HG03060 (cell line): ENCODE measurements at regions not wholly inside any gene's neighbourhood (a gene's known extent, or its start where the extent isn't known, plus 50 kb on each side); places are given as distances from the start of the nearest gene placed in this dataset.
"Not testable (repeated sequence)": the region's sequence is repeated elsewhere in the genome, so short reads cannot be mapped to it uniquely, and the experiment has no call there.

Source experiments
- ATAC-seq: cut with Tn5 transposase; IDR thresholded peaks from one replicate; pipeline ENCODE4 v1.9.1; 2021; ENCODE audit warnings: low read depth, moderate number of reproducible peaks; ENCODE audit not compliant: unreplicated experiment

- ATAC-seq = not testable (repeated sequence)
Observed at GRCh38 chr14:105705862-105706700, 179.7 kb downstream of the TMEM121 start.

- ATAC-seq = not testable (repeated sequence)
Observed at GRCh38 chr14:105706701-105707019, 180.3 kb downstream of the TMEM121 start.

- not testable (repeated sequence) for ATAC-seq
Observed at GRCh38 chr14:105707099-105707498, 180.7 kb downstream of the TMEM121 start.

- ATAC-seq = not testable (repeated sequence)
Observed at GRCh38 chr14:105707723-105708151, 181.4 kb downstream of the TMEM121 start.

- ATAC-seq = not testable (repeated sequence)
Observed at GRCh38 chr14:105708251-105709134, 182.1 kb downstream of the TMEM121 start.

- ATAC-seq = no peak
Observed at GRCh38 chr14:105709281-105710118, 183.1 kb downstream of the TMEM121 start.

GRCh38 chr14:105710119-105711043 lies 184.0 kb downstream of the TMEM121 start:
- ATAC-seq = no peak

- no peak for ATAC-seq
Observed at GRCh38 chr14:105711044-105711620, 184.7 kb downstream of the TMEM121 start.

- ATAC-seq = no peak
Observed at GRCh38 chr14:105711841-105712460, 185.6 kb downstream of the TMEM121 start.

GRCh38 chr14:105712670-105713069 lies 186.3 kb downstream of the TMEM121 start:
- not testable (repeated sequence) for ATAC-seq

- not testable (repeated sequence) for ATAC-seq
Observed at GRCh38 chr14:105713160-105713559, 186.8 kb downstream of the TMEM121 start.

- not testable (repeated sequence) for ATAC-seq
Observed at GRCh38 chr14:105713836-105714235, 187.5 kb downstream of the TMEM121 start.

GRCh38 chr14:105718787-105719186 lies 192.4 kb downstream of the TMEM121 start:
- ATAC-seq = not testable (repeated sequence)

- ATAC-seq = not testable (repeated sequence)
Observed at GRCh38 chr14:105720106-105720505, 193.7 kb downstream of the TMEM121 start.

- ATAC-seq = not testable (repeated sequence)
Observed at GRCh38 chr14:105720852-105721601, 194.6 kb downstream of the TMEM121 start.

- not testable (repeated sequence) for ATAC-seq
Observed at GRCh38 chr14:105721602-105721970, 195.2 kb downstream of the TMEM121 start.

GRCh38 chr14:105721996-105722709 lies 195.8 kb downstream of the TMEM121 start:
- not testable (repeated sequence) for ATAC-seq
